Upper lobe of left lung (tissue), 4 donors: ENCODE measurements at regions not wholly inside any gene's neighbourhood (a gene's known extent, or its start where the extent isn't known, plus 50 kb on each side); places are given as distances from the start of the nearest gene placed in this dataset.

ENCODE experiments used
- POLR2AphosphoS5 ChIP-seq, 2 donors: sonication (generic); formaldehyde crosslinking; IDR thresholded peaks; one replicate each; pipeline ENCODE4 v1.5.1; 2017; ENCODE audit warnings: antibody characterized with exemption in 2 of 2
- TF ChIP-seq, protein P1 (sequence below), 6 experiments: fragments of 450-650 bp in 4 of 6; fragments of 200-600 bp in 2 of 6; sonication (generic) in 2 of 6; IDR thresholded peaks; one replicate each; pipeline ENCODE4 v1.5.1; 2016 to 2019; ENCODE audit warnings: antibody characterized with exemption in 6 of 6

DNA sequence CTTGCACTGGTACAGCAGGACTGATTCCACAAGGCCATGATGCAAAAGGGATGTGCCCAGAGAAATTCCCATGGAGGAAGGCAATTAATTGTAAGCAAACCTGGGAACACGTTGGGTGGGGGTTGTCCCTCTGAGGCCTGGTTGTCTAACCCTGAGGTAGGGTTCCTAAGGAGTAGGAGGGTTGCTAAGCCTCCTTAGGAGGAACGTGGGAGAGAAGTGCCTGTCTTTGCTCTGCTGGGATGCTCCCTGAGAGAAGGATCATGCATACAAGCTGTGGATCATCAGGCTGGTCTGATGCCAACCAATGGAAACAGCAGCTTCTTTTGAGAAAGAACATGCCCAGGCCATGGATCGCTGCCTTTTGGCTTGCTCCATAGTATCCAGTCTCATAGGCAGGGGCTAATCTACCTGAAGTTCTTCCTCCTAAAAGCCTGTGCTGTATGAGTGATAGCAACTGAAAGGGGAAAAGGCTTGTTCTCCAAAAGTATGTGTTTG is 203.7 kb upstream of the NPVF start:
- TF ChIP-seq, protein P1, sequence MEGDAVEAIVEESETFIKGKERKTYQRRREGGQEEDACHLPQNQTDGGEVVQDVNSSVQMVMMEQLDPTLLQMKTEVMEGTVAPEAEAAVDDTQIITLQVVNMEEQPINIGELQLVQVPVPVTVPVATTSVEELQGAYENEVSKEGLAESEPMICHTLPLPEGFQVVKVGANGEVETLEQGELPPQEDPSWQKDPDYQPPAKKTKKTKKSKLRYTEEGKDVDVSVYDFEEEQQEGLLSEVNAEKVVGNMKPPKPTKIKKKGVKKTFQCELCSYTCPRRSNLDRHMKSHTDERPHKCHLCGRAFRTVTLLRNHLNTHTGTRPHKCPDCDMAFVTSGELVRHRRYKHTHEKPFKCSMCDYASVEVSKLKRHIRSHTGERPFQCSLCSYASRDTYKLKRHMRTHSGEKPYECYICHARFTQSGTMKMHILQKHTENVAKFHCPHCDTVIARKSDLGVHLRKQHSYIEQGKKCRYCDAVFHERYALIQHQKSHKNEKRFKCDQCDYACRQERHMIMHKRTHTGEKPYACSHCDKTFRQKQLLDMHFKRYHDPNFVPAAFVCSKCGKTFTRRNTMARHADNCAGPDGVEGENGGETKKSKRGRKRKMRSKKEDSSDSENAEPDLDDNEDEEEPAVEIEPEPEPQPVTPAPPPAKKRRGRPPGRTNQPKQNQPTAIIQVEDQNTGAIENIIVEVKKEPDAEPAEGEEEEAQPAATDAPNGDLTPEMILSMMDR (IDR thresholded peaks at IDR 0.05) = no peak
- TF ChIP-seq POLR2AphosphoS5 (IDR thresholded peaks at IDR 0.05) = no peak
